Endometrium (tissue), 2 donors: ENCODE measurements at regions not wholly inside any gene's neighbourhood (a gene's known extent, or its start where the extent isn't known, plus 50 kb on each side); places are given as distances from the start of the nearest gene placed in this dataset.
"Not testable (repeated sequence)": the region's sequence is repeated elsewhere in the genome, so short reads cannot be mapped to it uniquely, and the experiment has no call there.

Source experiments
- FAIRE-seq: peaks from 2 replicates; lab custom pipeline; 2012; peaks lifted over from hg19 to GRCh38; lab: Jason Lieb, UNC
- donor health status: control.
- donor health status: control.

DNA sequence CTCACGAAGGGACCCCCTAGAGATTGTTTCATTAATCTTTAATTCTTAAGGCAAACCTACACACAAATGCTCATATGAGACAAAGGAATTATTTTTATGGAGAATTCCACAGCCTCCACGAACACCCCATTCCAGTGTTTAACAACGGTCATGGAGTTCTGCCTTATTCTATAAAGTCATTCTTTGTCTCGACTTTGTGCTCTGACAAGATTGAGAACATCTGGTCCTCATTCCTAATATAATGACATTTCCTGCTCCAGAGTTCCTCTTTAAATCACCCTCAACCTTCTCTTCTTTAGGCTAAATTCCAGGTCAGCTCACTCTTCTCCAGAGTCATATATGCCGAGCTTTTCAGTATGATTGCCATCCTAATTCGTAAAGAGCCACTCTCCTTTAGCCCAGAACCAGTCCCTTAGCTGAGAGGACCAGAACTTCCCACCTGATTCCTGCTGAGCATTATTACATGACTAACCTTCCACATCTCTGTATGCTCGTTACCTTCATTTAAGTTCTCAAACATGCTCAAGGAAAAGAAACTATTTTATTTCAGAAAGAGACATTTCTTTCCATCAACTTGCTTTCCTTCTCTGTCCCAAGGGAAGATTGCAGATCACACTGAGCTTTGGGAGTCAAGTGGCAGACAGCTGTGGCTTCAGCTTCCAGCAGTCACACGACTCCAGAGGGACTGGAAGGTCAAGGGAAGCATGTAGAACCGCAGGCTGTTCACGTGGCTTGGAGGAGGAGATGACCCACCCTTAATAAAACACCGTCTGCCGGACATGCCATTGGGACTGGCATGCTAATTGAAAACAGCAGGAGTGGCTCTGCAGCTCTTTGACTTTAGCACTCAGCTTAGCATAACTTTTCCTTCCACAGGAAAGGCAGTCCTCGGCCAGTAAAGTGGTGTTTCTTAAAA, 467.1 kb upstream of the HSF2 start:
- peak; percentile 97 for FAIRE-seq

DNA sequence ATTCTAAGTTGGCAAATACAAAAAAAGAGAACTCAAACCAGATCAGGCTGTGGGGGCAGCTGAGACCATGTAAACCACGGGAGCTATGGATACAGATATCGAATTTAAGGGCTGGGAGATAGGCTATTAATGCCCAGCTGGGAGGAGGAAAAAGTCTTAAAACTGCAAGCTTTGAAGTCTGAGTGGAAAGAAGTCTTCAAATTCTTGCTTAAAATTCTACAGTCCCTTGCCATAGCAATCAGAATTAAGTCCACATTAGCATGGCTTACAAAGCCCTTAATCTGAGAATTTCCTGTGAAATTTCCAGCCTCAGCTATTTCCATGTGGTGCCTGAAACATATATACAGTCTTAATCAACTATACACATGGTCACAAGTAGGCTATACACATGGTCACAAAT, 465.0 kb upstream of the HSF2 start:
- FAIRE-seq: no peak

DNA sequence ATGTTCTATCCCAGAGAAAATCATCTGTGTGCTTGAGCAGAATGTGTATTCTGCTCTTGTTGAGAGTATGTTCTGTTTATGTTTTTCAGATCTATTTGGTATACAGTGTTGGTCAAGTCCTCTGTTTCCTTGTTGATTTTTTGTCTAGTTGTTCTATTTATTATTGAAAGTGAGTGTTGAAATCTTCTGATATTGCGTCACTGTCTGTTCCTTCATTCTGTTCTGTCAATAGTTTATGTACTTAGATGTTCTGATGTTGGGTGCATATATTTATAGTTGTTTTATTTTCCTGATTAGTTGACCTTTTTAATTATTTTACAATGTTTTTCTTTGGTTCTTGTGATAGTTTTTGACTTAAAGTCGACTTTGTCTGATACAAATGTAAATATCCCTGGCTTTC, 458.7 kb upstream of the HSF2 start:
- FAIRE-seq: no peak

DNA sequence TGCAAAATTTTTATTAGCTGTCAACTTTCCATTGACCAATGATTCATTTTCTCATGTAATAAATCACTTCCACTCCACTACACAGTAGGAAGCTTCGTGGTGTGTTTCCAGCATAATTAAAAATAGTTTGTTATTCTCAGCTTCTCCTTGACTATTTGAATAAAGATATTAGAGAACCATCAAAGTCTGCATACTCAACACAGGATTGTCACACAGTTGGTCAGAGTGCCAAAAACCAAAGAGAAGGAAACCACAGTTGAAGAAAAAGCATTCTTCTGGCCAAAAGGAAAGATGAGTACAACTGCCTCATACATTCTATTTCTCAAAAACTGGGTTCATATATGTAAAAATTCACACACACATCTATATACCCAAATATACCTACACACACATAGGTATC, 455.1 kb upstream of the HSF2 start:
- FAIRE-seq: no peak

DNA sequence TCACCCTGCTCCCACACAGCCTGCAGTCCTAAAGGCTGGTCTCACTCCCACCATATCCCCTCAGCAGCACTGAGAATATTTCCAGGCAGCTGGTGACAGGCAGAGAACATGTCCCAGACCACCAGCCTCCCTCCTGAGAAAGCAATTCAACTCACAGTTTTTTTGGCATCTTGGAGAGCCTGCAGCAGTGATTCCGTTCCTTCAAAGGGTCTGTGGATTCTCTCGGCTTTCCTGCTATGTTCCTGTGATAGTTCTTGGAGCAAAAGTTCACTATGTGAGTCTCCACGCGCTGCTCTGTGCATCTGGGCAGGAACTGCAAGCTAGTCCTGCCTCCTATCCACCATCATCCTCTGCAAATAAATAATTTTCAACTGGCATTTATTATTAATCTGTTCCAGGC, 448.3 kb upstream of the HSF2 start:
- FAIRE-seq: no peak

DNA sequence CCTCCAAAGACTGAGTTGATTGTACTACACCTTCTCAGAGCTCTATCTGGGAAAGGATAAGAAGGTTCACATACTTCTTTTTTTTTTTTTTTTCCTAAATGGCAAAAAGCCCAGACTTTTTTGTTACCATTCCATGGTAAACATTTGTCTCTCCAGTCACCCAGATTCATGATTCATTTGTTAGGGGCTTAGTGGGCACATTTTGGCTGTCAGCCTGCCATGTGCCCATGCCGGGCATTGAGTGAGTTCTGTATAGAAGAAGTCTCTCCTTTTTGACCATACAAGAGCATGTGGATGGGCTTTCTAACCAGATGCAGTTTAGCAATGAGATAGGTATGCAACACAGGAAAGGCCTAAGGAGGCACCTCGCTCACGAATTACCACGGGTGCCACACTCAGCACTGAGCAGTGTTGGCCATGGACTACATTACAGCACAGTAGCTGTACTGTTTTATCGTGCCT, 447.5 kb upstream of the HSF2 start:
- no peak for FAIRE-seq

DNA sequence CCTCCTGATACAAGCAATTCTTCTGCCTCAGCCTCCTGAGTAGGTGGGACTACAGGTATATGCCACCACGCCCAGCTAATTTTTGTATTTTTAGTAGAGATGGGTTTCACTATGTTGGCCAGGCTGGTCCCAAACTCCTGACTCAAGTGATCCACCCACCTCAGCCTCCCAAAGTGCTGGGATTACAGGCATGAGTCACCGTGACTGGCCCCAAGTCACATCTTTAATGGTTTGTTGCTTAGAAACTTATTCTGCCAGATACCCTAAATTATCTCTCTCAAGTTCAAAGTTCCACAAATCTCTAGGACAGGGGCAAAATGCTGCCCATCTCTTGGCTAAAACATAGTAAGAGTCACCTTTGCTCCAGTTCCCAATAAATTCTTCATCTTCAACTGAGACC, 444.1 kb upstream of the HSF2 start:
- FAIRE-seq: not testable (repeated sequence)

DNA sequence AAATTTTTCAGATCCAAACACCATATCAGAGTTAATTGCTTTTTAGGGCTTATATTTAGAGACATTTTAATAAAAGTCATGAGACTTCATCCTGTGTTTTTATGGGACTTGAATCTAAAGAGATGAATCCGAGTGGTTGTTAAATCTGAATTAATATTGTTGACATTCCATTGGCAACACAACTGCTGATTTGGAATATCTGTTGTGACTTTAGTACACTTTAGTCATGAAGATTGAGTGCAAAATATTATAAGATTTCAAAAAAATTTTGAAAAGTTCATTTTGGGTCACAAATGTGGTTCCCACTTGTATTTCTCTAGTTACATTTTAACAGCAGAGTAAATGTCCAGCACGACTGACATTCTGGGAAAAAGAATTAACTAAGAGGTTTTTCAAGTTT, 442.7 kb upstream of the HSF2 start:
- peak; percentile 97 for FAIRE-seq

DNA sequence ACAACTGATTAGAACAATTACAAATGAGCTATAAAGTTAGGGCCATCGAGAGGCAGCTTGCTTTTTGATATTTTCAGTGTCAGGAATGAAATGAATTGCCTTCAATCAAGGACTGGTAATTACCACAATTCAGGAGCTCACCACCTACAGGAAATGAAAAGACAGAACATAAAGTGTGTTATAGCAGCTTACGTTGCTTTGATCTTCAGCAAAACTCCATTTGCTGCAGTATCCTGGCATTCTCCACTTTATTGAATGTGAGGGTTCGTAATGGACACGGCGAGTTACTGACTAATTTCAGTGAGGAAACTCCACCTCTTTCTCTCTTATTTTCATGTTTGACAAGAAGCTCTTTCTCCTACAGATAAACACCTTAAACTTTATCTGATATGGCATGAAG, 440.0 kb upstream of the HSF2 start:
- no peak for FAIRE-seq

DNA sequence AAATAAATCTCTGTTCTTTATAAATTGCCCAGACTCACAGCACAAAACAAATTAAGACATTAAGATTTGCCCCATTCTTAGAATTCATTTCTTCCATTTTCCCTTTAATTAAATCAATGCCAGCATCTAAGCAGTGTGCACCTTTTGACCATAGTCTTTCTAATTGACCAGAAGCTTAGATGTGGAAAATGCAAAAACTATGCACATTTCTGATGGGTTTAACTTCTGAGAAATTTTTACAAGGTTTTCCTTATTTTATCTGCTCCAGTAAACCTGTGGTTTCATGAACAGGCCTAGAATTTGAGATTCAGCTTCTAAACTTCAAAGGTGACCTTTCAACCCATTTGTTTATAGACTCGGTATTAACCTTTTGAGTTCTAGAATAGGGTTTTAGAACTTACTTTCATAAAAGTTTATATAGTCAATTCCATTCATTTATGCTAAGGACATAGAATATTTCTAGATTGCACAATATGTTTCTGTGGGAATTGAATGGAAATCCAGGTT, 437.8 kb upstream of the HSF2 start:
- no peak for FAIRE-seq

DNA sequence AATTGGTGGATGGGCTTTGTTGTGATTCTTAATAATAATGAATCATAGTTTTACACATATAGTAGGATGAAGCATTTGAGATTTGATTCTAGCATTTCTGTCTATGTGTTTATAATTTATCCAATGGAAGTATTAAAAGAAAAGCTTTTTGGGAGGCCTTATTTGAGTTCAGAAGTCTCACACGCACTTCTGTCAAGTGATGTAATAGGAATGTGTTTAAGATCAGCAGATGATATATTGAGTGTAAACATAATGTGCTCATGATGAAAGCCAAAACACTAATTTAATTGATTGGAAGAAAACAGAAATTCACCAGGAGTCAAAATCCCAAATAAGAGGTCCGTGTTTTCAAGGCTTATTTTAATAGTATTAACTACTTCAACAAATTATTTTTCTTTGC, 435.6 kb upstream of the HSF2 start:
- peak; percentile 59 for FAIRE-seq

DNA sequence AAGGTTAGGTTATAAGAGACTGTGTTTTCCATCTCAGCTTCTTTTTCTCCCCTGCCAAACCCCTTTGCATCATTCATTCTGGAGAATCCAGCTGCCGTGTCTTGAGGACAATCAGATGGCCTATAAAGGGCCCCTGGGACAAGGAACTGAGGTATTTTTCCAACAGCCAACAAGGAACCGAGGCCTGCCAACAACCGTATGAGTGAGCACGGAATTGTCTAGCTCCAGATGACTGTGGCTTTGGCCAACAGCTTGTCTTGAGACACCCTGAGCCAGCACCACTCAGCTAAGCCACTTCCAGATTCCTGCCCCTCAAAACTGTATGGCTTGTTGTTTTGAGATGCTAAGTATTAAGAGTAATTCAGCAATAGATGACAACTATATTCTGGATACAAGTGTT, 433.7 kb upstream of the HSF2 start:
- no peak for FAIRE-seq

DNA sequence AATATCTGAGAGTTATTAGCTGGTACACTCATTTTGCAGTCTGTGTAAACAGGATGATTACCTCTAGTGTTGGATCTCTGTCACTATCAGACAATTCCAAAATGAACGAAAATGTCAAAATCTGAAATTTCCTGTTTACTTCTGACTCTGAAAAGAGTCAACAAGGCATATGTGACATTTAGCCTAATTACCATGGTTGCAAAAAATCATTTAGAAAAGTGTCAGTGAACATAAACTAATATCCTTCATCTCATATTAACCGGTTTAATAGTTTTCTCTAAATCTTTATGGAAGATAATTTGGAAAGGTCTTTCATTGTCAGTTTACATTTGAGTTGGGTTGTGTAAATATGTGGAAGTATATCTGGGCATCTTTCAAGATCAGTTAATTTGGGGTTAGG, 431.8 kb upstream of the HSF2 start:
- no peak for FAIRE-seq

DNA sequence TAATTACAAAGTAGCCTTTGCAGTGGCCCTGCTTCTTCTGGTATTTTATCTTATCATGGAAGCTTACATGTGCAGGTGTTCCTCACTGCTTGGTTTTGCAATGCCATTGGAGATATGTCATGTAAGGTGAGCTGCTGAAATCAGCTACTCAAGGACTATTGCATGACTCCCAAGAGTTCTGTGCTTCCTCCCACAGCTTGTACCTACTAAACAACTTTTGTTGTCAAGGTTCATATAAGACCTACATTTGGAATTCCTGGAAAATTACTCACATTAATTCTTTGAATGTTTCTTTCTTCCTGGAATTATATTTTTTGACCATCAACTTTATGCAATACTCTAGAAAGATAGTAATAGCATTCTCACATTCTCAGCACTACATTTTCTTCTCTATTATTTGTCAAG, 427.5 kb upstream of the HSF2 start:
- no peak for FAIRE-seq

DNA sequence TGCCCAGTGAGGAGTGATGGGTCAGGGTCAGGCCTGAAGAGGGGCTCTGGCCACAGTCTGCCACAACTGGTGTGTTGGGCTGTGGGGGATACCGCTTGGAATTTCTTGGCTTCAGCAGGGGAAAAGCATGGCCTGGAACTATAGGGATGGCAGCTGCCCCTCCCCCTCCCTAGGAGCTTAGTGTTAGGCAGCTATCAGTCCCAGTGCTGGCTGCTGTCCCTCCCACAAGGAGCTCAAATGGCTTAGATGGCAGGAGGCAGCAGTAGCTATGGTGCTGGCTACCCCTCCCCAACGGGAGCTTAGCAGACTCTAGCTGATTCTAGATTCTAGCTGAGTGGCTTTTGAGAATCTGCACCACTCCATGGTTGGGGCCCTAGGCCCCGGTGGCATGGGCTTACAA, 414.5 kb upstream of the HSF2 start:
- no peak for FAIRE-seq

DNA sequence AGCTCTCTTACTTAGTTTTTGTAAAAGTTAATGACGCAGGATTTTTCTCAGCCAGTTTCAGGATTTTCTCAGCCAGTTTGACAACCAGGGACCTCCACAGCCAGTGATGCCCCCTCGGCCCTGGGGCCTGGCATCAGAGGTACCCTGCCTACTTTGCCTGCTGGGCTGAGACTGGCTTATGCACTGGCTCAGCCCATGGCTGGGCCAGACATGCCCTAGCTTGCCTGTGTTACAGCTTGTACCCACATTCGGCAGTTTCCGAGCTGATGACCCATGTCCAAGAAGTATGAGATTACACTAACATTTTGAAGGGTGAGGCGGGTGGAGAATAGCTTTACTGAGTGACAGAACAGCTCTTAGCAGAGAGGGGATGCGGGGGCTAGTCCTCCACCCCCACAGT, 406.1 kb upstream of the HSF2 start:
- no peak for FAIRE-seq

DNA sequence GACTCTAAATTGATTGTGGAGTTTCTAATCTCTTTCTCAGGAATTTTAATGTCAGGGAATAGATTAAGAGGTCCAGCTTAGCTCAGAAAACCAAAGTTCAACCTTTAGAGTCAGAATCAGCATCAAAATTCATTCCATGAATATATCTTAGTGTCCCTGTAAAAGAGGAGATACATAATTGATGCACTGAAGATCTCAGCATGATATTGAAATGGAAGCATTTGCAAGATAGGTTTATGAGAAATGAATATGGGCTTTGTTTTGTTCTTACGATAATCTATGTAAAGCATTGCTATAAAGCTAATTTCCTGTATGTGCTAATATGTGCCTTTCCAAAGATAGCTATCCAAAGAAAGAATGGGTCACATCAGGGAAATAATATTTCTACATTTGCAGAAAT, 404.5 kb upstream of the HSF2 start:
- FAIRE-seq: no peak

DNA sequence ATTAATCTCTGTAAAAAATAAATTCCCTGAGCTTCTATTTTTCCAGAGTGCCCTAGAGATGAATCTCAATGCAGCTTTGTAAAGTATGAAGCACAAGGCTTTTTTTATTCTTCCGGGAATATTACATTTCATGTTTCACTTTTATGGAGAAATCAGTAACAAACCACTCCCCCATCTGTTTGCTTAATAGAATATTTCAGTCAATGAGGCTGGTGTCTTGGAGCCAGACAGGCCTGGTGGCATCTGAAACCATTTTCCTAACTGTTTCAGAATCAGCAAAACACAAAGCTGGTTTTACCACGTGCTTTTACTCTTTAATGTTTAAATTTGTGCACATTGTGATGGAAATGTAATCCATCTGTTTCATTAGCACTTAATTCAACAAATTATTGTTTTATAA, 400.8 kb upstream of the HSF2 start:
- no peak for FAIRE-seq

DNA sequence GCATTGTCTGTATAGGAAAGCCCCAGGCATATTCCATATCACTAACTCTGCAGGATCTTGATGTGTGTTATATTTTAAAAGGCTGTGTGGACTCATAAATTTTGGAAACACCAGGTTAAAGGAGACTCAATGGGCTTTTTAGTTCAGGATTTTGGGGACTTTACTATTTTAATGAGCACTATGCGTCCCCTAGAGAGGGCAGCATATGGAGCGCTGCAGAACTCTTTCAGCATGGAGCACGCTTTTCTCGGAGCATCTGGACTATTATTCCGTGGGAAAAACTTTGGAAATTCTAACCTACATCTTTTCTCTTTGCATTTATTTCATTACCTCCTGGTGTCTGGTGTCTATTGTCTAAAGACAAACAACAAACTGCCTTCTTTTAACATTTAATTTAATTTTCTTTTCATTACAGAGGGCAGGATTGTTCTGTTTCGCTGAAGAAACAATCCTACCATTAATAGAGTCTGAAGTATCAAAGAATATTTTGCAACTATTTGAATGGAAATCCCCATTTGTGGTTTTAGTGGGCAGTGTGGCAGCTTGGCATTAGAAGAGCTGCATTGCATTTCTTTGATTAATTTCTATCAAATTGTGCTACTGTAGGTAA, 399.9 kb upstream of the HSF2 start:
- FAIRE-seq: no peak

DNA sequence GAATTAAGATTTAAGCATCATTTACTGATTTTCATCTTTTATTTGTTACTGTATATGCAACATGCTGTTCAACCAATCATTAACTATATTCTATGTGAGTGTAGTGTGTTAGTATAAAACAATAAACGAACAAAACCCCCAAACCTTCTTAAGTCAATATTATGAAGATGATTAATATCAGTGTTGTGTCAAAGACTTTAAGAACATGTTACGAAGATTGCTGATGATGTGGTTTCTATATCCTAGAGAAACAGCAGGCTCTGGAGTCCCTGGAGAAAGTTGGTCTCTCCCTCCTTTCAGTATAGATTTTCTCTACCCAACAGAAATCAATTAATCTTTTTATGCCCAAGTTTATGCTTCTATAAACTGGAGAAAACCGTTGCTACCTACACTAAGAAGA, 393.8 kb upstream of the HSF2 start:
- no peak for FAIRE-seq

DNA sequence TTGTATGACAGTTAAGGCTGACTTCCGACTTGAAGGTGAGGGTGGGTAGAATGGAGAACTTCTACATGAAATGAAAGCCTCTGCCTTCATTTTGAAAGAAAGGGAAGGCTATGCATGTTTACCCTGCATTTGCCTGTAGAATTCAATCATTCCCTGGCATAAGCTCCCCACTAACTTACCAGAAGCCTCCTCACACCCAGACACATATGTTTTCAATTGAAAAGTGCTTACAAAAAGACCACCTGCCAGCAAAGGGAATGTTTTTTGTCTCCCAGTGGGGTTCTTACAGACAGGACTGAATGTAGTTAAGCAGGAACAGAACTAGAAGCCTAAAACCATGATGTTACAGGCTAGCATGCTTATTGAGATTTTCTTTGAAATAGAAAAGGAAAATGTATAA, 392.1 kb upstream of the HSF2 start:
- no peak for FAIRE-seq

DNA sequence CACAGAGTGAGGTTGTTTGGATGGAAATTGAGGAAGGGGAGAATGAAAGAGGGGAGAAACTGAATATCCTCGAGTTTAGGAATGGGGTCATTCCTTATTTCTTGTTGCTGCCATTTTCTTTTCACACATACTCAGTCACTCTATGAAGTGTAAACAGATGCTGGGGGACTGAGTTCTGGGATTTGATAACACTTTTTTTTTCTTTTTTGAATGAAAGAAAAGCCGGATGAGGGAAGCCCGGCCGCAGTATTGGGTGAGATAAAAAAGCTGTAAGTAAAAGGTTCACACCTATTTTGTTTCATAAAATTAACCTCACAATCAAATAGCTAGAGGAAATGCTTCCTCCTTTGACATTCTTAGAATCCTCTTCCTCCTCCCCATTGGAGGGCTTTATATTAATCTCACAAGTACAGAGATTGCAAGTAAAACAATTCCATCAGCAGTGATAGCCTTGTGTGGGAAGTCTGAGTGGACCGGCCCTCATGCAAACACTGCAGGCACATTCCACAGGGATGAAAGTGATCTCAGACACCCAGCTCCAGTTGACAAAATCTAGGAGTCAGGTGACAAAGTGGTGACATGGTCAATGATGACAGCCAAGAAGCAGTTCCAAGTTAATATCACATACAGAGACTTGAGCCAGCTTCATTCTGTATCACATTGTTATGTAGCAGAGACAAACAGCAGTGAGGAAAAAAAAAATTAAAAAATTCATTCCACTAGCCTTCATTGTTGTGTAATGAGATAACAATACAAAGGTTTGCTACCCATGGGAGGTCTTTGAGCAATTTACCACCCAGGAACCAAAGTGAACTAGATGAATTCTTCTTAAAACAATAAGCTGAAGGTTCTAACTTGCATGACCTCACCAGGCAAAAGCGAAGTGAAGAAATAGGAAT, 391.1 kb upstream of the HSF2 start:
- no peak for FAIRE-seq

DNA sequence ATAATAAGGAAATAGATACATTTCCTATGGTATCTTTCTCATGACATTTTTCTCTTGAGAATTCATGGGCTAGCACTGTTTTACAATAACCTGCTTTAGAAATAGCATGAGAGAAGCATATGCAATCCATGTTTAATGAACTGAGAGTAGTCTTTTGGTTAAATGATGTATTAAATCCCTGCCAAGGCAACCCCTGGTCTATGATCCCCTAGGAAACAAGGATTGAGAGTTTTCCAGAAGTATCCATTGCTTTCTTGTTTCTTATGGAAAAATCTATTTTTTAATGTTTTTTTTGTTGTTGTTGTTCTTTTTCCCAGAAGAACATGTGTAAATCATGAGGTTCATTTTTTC, 390.5 kb upstream of the HSF2 start:
- no peak for FAIRE-seq
